Naive thymus-derived CD4-positive, alpha-beta T cell (primary cell): ENCODE measurements at regions not wholly inside any gene's neighbourhood (a gene's known extent, or its start where the extent isn't known, plus 50 kb on each side); places are given as distances from the start of the nearest gene placed in this dataset.
"Not testable (repeated sequence)": the region's sequence is repeated elsewhere in the genome, so short reads cannot be mapped to it uniquely, and the experiment has no call there.

Experiments used
- ATAC-seq: fragments of 150-1000 bp; cut with Tn5 transposase; 2 replicates; pipeline ENCODE4 v1.10.0; 2021; ENCODE audit warnings: mild to moderate bottlenecking, moderate library complexity
- CTCF ChIA-PET: fragments of 350-600 bp; sonication (Branson Sonifier 250); formaldehyde crosslinking; loops from one replicate; lab custom pipeline; 2021; ENCODE audit warnings: antibody characterized with exemption; lab: Charles Lee
- POLR2A ChIA-PET: fragments of 350-600 bp; sonication (Branson Sonifier 250); formaldehyde crosslinking; loops from one replicate; lab custom pipeline; 2021; ENCODE audit warnings: antibody characterized with exemption, inconsistent platforms; lab: Charles Lee
- DNase-seq, 9 donors: peaks; one replicate each; pipeline versions ENCODE4 v3.0.0 to v3.0.0-alpha.2; 2020 to 2022; ENCODE audit warnings: mixed read lengths in 1 of 9
- H3K27ac ChIP-seq: one replicate; pipeline ENCODE4 v1.7.0; 2013; ENCODE audit warnings: mild to moderate bottlenecking, low read depth, low read length, moderate library complexity
- H3K27me3 ChIP-seq, 2 donors: one replicate each; pipeline ENCODE4 v1.7.0; 2013; ENCODE audit warnings: low read length in 2 of 2, mild to moderate bottlenecking in 2 of 2, moderate library complexity in 2 of 2; ENCODE audit not compliant: control insufficient read depth in 2 of 2, insufficient read depth in 2 of 2
- H3K36me3 ChIP-seq, 3 experiments: 1 replicate in 2 of 3; 2 replicates in 1 of 3; pipeline ENCODE4 v1.7.0; 2013; ENCODE audit warnings: low read length in 3 of 3, mild to moderate bottlenecking in 3 of 3, moderate library complexity in 1 of 3; ENCODE audit not compliant: insufficient read depth in 3 of 3, control insufficient read depth in 2 of 3
- H3K4me1 ChIP-seq, 2 donors: one replicate each; pipeline ENCODE4 v1.7.0; 2013; ENCODE audit warnings: low read length in 2 of 2, mild to moderate bottlenecking in 2 of 2, moderate library complexity in 1 of 2; ENCODE audit not compliant: control insufficient read depth in 2 of 2, insufficient read depth in 2 of 2
- H3K4me3 ChIP-seq: 2 replicates; pipeline ENCODE4 v1.7.0; 2013; ENCODE audit warnings: mild to moderate bottlenecking, low read length
- H3K9me3 ChIP-seq, 3 experiments: 1 replicate in 2 of 3; 2 replicates in 1 of 3; pipeline ENCODE4 v1.7.0; 2013; ENCODE audit warnings: low read length in 3 of 3; ENCODE audit not compliant: control insufficient read depth in 2 of 3
- H3K27ac Mint-ChIP-seq, 9 donors: one replicate each; pipeline ENCODE4 v1.8.0; 2020 to 2022; ENCODE audit warnings: mixed read lengths in 9 of 9, mild to moderate bottlenecking in 8 of 9, moderate library complexity in 5 of 9, inconsistent platforms in 2 of 9
- H3K27me3 Mint-ChIP-seq, 5 donors: one replicate each; pipeline ENCODE4 v1.8.0; 2021 to 2022; ENCODE audit warnings: mixed read lengths in 5 of 5, mild to moderate bottlenecking in 1 of 5
- H3K36me3 Mint-ChIP-seq, 5 donors: one replicate each; pipeline ENCODE4 v1.8.0; 2020 to 2022; ENCODE audit warnings: mixed read lengths in 5 of 5, mild to moderate bottlenecking in 3 of 5, inconsistent platforms in 1 of 5
- H3K4me1 Mint-ChIP-seq, 7 donors: one replicate each; pipeline ENCODE4 v1.8.0; 2020 to 2022; ENCODE audit warnings: mixed read lengths in 7 of 7, mild to moderate bottlenecking in 3 of 7, inconsistent platforms in 1 of 7
- H3K4me3 Mint-ChIP-seq, 10 donors: one replicate each; pipeline ENCODE4 v1.8.0; 2020 to 2022; ENCODE audit warnings: mild to moderate bottlenecking in 10 of 10, mixed read lengths in 10 of 10, moderate library complexity in 6 of 10, inconsistent platforms in 2 of 10
- H3K9me3 Mint-ChIP-seq, 11 donors: one replicate each; pipeline ENCODE4 v1.8.0; 2020 to 2022; ENCODE audit warnings: mixed read lengths in 11 of 11, mild to moderate bottlenecking in 4 of 11, inconsistent platforms in 1 of 11, moderate library complexity in 1 of 11
- intact Hi-C, 2 donors: fragments of 100-400 bp; cut with micrococcal nuclease; formaldehyde crosslinking; loops; one replicate each; pipeline ENCODE4 v1.15.1; 2023

GRCh38 chr12:87603727-87604126, 425.5 kb downstream of the C12orf50 start:
- Histone ChIP-seq H3K27ac (no peak overlapping the region), H3K36me3 (no peaks in the 10 kb centered on the region), H3K9me3 (peaks cover 0 to 5% (median 0%) of the 10 kb centered on the region in 3 experiments), H3K4me1 (no peaks in the 10 kb centered on the region), H3K27me3 (no peaks in the 10 kb centered on the region), H3K4me3 (no peak overlapping the region)
- Mint-ChIP-seq H3K27ac (no peak overlapping the region), H3K9me3 (peaks cover 0 to 24% (median 4%) of the 10 kb centered on the region in 11 donors), H3K36me3 (peaks cover 0 to 3% (median 0%) of the 10 kb centered on the region in 5 donors), H3K27me3 (no peaks in the 10 kb centered on the region), H3K4me1 (no peaks in the 10 kb centered on the region), H3K4me3 (no peak overlapping the region)
- POLR2A ChIA-PET: no interaction called here
- ATAC-seq (no peak), DNase-seq (no peak)
- CTCF ChIA-PET: no interaction called here
- intact Hi-C loops: no loop called here

DNA sequence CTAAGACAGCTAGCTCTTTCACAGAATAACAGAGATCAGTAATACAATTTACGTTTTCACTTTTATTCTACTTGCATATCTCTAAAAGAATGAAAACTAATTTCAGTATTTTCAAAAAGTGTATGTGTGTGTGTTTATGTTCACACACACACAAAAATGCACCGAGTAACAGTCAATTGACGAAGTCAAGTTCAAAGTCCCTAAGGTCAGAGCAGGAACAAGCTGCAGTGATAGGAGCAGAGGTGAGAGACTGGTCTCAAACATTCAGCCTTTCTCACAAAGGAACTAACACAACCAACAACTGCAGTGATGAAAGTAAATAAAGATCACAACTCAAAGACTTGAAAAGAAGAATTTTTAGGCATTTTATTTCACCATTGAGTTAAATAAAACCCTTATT, 429.7 kb downstream of the C12orf50 start:
- Histone ChIP-seq H3K36me3 (no peaks in the 10 kb centered on the region), H3K27me3 (no peaks in the 10 kb centered on the region), H3K4me1 (no peaks in the 10 kb centered on the region), H3K27ac (no peak overlapping the region), H3K4me3 (no peak overlapping the region), H3K9me3 (no peaks in the 10 kb centered on the region)
- no peak overlapping the region for H3K27ac Mint-ChIP-seq
- ATAC-seq (no peak), DNase-seq (no peak)
- peaks cover 0 to 9% (median 2%) of the 10 kb centered on the region in 11 donors for H3K9me3 Mint-ChIP-seq
- ChIA-PET POLR2A (no interaction called here), CTCF (no interaction called here)
- no peaks in the 10 kb centered on the region for H3K36me3 Mint-ChIP-seq
- intact Hi-C loops: no loop called here
- no peaks in the 10 kb centered on the region for H3K27me3 Mint-ChIP-seq
- H3K4me1 Mint-ChIP-seq: no peaks in the 10 kb centered on the region
- no peak overlapping the region for H3K4me3 Mint-ChIP-seq

- intact Hi-C loops: no loop called here
- Mint-ChIP-seq H3K4me3 (no peak overlapping the region), H3K27me3 (no peaks in the 10 kb centered on the region), H3K9me3 (peaks cover 0 to 6% (median 0%) of the 10 kb centered on the region in 11 donors), H3K4me1 (no peaks in the 10 kb centered on the region), H3K36me3 (no peaks in the 10 kb centered on the region), H3K27ac (no peak overlapping the region)
- Histone ChIP-seq H3K9me3 (no peaks in the 10 kb centered on the region), H3K4me3 (no peak overlapping the region), H3K27ac (no peak overlapping the region), H3K4me1 (no peaks in the 10 kb centered on the region), H3K27me3 (no peaks in the 10 kb centered on the region), H3K36me3 (no peaks in the 10 kb centered on the region)
- POLR2A ChIA-PET: no interaction called here
- CTCF ChIA-PET: no interaction called here
- ATAC-seq (no peak), DNase-seq (no peak)
These were observed 432.1 kb downstream of the C12orf50 start for GRCh38 chr12:87597114-87597513.

DNA sequence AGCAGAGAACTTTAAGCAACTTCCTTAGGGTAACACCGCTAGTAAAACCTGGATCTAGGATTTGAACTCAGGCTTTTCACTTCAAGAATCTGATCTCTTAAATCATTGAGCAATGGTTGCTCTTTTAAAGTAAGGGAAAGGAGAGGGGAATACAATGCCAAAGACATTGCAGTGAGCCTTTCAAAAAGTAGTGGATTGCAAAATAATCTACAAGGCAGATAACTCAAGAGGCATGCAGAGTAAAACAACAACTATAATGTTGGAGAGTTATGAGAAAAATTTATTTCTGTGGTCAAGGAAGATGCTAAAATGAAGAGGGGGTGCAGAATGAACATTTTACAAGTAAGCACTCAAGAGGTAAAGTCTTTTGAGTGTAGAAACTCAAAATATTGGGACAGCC, 432.6 kb downstream of the C12orf50 start:
- H3K27me3 Mint-ChIP-seq: no peaks in the 10 kb centered on the region
- Histone ChIP-seq H3K9me3 (no peaks in the 10 kb centered on the region), H3K27me3 (no peaks in the 10 kb centered on the region), H3K36me3 (no peaks in the 10 kb centered on the region), H3K4me1 (no peaks in the 10 kb centered on the region), H3K4me3 (no peak overlapping the region), H3K27ac (no peak overlapping the region)
- no peak for DNase-seq
- ChIA-PET CTCF (no interaction called here), POLR2A (no interaction called here)
- no peaks in the 10 kb centered on the region for H3K36me3 Mint-ChIP-seq
- H3K9me3 Mint-ChIP-seq: peaks cover 0 to 7% (median 0%) of the 10 kb centered on the region in 11 donors
- intact Hi-C loops: no loop called here
- no peaks in the 10 kb centered on the region for H3K4me1 Mint-ChIP-seq
- ATAC-seq: no peak
- no peak overlapping the region for H3K4me3 Mint-ChIP-seq
- no peak overlapping the region for H3K27ac Mint-ChIP-seq

DNA sequence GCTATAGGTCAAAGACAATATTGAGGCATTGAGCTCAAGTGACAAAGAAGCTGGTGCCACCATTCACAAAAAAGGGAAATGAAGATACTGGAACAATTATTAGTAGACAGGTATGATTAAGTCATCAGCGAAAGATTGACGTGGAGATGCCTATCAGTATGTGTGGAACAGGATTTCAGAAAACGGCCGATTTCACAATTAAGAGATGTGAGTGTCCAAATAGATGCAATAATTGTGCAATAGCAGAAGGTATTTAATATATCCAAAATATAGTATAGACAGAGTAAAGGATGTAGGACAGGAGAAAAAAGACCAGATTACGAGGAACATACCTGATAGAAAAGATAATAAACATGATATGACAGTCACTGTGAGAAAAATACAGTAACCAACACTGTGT, 433.1 kb downstream of the C12orf50 start:
- Histone ChIP-seq H3K36me3 (no peaks in the 10 kb centered on the region), H3K27ac (no peak overlapping the region), H3K4me3 (no peak overlapping the region), H3K9me3 (no peaks in the 10 kb centered on the region), H3K27me3 (no peaks in the 10 kb centered on the region), H3K4me1 (no peaks in the 10 kb centered on the region)
- intact Hi-C loops: no loop called here
- Mint-ChIP-seq H3K36me3 (no peaks in the 10 kb centered on the region), H3K27me3 (no peaks in the 10 kb centered on the region), H3K4me1 (no peaks in the 10 kb centered on the region), H3K4me3 (no peak overlapping the region), H3K27ac (no peak overlapping the region), H3K9me3 (peaks cover 0 to 12% (median 0%) of the 10 kb centered on the region in 11 donors)
- ChIA-PET CTCF (no interaction called here), POLR2A (no interaction called here)
- ATAC-seq (no peak), DNase-seq (no peak)

- Mint-ChIP-seq H3K4me3 (no peak overlapping the region), H3K27ac (no peak overlapping the region), H3K9me3 (peaks cover 0 to 8% (median 2%) of the 10 kb centered on the region in 11 donors), H3K36me3 (no peaks in the 10 kb centered on the region), H3K4me1 (no peaks in the 10 kb centered on the region), H3K27me3 (no peaks in the 10 kb centered on the region)
- no peaks in the 10 kb centered on the region for H3K4me1 ChIP-seq
- no peaks in the 10 kb centered on the region for H3K9me3 ChIP-seq
- POLR2A ChIA-PET: no interaction called here
- CTCF ChIA-PET: no interaction called here
- no peak overlapping the region for H3K4me3 ChIP-seq
- no peaks in the 10 kb centered on the region for H3K27me3 ChIP-seq
- DNase-seq (no peak), ATAC-seq (no peak)
- intact Hi-C loops: no loop called here
- no peak overlapping the region for H3K27ac ChIP-seq
- H3K36me3 ChIP-seq: no peaks in the 10 kb centered on the region
These were observed 443.2 kb downstream of the C12orf50 start for GRCh38 chr12:87585882-87586557.

DNA sequence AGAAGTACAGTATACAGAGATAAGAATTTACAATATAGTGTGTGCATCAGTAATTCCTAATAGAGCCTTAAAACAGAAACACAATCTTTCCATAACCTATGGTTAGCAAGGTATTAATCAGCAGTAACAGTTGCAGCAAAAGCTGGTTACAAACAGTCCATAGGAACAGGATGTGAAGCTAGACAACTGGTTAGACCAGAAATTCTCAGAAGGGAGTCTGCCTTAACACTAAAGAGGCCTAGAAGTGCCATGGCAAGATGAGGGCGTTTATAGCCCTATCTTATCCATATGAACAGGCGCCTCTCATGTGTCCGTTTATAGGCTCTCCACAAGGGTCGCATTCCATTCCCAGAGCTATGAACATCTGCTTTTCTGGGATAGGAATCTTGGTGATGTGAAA, 450.1 kb downstream of the C12orf50 start:
- peaks cover 0 to 14% (median 5%) of the 10 kb centered on the region in 11 donors for H3K9me3 Mint-ChIP-seq
- DNase-seq, POLR2A ChIA-PET, H3K36me3 Mint-ChIP-seq, H3K4me1 Mint-ChIP-seq, H3K27ac ChIP-seq, CTCF ChIA-PET, H3K27me3 ChIP-seq, H3K36me3 ChIP-seq, ATAC-seq, H3K27me3 Mint-ChIP-seq, H3K27ac Mint-ChIP-seq, H3K4me1 ChIP-seq, H3K4me3 Mint-ChIP-seq, H3K9me3 ChIP-seq, intact Hi-C loops, H3K4me3 ChIP-seq: not testable (repeated sequence)
